Aorta (tissue), 5 donors: ENCODE measurements at regions not wholly inside any gene's neighbourhood (a gene's known extent, or its start where the extent isn't known, plus 50 kb on each side); places are given as distances from the start of the nearest gene placed in this dataset.
"Not testable (repeated sequence)": the region's sequence is repeated elsewhere in the genome, so short reads cannot be mapped to it uniquely, and the experiment has no call there.

Experiments
- ATAC-seq: fragments of 200-7000 bp; cut with Tn5 transposase; one replicate; pipeline ENCODE4 v1.9.1; 2022; ENCODE audit warnings: moderate library complexity; ENCODE audit not compliant: low FRiP score
- DNase-seq, 2 donors: peaks; one replicate each; pipeline ENCODE4 v3.0.0-alpha.2; 2020
- H3K27ac ChIP-seq, 2 donors: one replicate each; pipeline ENCODE4 v1.5.1; 2013; ENCODE audit warnings: low read length in 2 of 2, mild to moderate bottlenecking in 2 of 2, moderate library complexity in 2 of 2, control low read depth in 1 of 2, inconsistent platforms in 1 of 2, low read depth in 1 of 2
- H3K27me3 ChIP-seq, 2 donors: one replicate each; pipeline ENCODE4 v1.6.1; 2013; ENCODE audit warnings: control low read depth in 1 of 2, low read length in 1 of 2, mild to moderate bottlenecking in 1 of 2, moderate library complexity in 1 of 2; ENCODE audit not compliant: insufficient read depth in 2 of 2, control insufficient read depth in 1 of 2
- H3K36me3 ChIP-seq, 2 donors: one replicate each; pipeline ENCODE4 v1.6.1; 2013; ENCODE audit warnings: control low read depth in 1 of 2, low read length in 1 of 2, mild to moderate bottlenecking in 1 of 2; ENCODE audit not compliant: insufficient read depth in 2 of 2, control insufficient read depth in 1 of 2
- H3K4me1 ChIP-seq, 2 donors: one replicate each; pipeline ENCODE4 v1.6.1; 2013; ENCODE audit warnings: low read length in 2 of 2, control low read depth in 1 of 2, mild to moderate bottlenecking in 1 of 2, moderate library complexity in 1 of 2; ENCODE audit not compliant: insufficient read depth in 2 of 2, control insufficient read depth in 1 of 2
- H3K4me3 ChIP-seq, 2 donors: one replicate each; pipeline ENCODE4 v1.5.1; 2013; ENCODE audit warnings: low read length in 2 of 2, control low read depth in 1 of 2, mild to moderate bottlenecking in 1 of 2
- H3K9me3 ChIP-seq: one replicate; pipeline ENCODE4 v1.6.1; 2013; ENCODE audit warnings: mild to moderate bottlenecking, low read length; ENCODE audit not compliant: control insufficient read depth
- WGBS, 2 donors: extraction: QIAGEN DNeasy Blood & Tissue Kit; methylation state at CpG; one replicate each; pipeline ENCODE4 v1.1.7; 2013; 5-methylcytosine and 5-hydroxymethylcytosine counted together
- intact Hi-C, 2 donors: fragments of 100-400 bp; cut with DNase I; formaldehyde crosslinking; loops; one replicate each; pipeline versions ENCODE4 v1.14.2 to v1.15.0; 2022
- donor health status: healthy with polysubstance abuse.
- donor health status: Bipolar disorder and iron deficiency.
- donor health status: DM: no; HTN: no; CAD: no.
- donor health status: DM: no; HTN: no; CAD: no.
- donor health status: DM: yes; HTN: yes; CAD: no.

DNA sequence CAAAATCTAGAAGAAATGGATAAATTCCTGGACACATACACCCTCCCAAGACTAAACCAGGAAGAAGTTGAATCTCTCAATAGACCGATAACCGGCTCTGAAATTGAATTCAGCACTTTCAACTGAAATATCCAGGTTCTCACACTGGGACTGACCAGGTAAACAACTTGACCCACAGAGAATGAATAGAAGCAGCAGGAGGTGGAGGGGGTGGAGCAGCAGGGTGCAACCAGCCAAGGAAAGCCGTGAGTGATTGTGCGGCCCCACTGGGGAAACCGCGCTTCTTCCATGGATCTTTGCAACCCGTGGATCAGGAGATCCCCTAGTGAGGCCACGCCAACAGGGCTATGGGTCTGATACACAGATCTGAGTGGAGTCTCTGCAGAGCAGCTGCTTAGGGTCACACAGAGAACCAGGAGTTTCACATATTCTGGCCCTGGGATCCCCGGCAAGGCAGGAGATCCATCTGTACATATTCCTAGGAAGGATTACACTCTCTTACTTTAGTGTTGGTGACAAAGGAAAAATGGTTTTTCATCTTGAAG, 181.5 kb downstream of the SLCO4C1 start:
- Histone ChIP-seq H3K4me3 (no peak overlapping the region), H3K27me3 (no peaks in the 10 kb centered on the region), H3K9me3 (no peaks in the 10 kb centered on the region), H3K36me3 (no peaks in the 10 kb centered on the region), H3K4me1 (no peaks in the 10 kb centered on the region), H3K27ac (no peak overlapping the region)
- 68 to 69% methylated on average over 9 of the region's 9 CpGs for WGBS, 2 donors
- intact Hi-C loops = no loop called here
- ATAC-seq (no peak), DNase-seq (no peak)

DNA sequence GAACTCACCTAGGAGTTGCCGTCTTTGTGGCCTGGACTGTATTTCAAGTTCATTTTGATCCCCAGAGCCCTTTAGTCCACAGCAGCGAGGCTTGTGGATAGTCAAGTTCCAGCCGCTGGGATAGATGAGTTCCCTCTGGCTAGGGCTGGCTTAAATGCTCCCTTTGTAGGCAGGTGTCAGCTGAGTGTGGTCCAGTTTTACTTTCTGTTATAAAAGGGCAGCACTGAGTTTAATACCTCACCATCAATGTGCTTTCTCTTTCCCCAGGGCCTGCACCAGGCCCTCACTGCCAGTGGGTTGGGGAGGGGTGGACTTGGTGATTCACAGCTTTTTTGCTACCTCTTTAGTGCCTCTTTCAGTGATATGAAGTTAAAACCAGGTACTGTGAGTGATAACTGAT, 188.2 kb downstream of the SLCO4C1 start:
- ATAC-seq = no peak
- intact Hi-C loops = no loop called here
- no peak overlapping the region for H3K4me3 ChIP-seq

DNA sequence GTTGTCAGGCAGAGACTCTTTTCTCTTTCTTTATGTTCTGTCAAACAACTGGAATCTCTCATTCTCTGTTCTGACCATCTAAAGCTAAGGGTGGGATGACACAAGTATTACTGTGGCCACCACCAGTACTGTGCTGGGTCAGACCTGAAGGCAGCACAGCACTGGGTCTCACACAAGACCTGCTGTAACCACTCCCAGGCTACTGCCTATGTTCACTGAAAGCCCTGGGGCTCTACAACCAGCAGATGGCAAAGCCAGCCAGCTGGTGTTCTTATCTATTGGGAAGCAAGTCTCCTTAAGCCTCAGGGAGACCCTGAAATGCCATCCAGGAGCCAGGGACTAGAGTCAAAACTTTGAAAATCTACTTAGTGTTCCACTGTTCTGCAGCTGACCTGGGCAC, 189.5 kb downstream of the SLCO4C1 start:
- H3K36me3 ChIP-seq = no peaks in the 10 kb centered on the region
- ATAC-seq (no peak), DNase-seq (no peak)
- intact Hi-C loops = no loop called here
- no peak overlapping the region for H3K27ac ChIP-seq
- no peaks in the 10 kb centered on the region for H3K9me3 ChIP-seq
- no peaks in the 10 kb centered on the region for H3K4me1 ChIP-seq
- H3K27me3 ChIP-seq = no peaks in the 10 kb centered on the region
- no peak overlapping the region for H3K4me3 ChIP-seq

More for the DNA sequence above, 188.2 kb downstream of the SLCO4C1 start:
- WGBS, 2 donors = 86 to 91% methylated on average over 3 of the region's 3 CpGs
- Histone ChIP-seq H3K36me3 (no peaks in the 10 kb centered on the region), H3K9me3 (no peaks in the 10 kb centered on the region), H3K27me3 (no peaks in the 10 kb centered on the region), H3K27ac (no peak overlapping the region), H3K4me1 (no peaks in the 10 kb centered on the region)
- no peak for DNase-seq

DNA sequence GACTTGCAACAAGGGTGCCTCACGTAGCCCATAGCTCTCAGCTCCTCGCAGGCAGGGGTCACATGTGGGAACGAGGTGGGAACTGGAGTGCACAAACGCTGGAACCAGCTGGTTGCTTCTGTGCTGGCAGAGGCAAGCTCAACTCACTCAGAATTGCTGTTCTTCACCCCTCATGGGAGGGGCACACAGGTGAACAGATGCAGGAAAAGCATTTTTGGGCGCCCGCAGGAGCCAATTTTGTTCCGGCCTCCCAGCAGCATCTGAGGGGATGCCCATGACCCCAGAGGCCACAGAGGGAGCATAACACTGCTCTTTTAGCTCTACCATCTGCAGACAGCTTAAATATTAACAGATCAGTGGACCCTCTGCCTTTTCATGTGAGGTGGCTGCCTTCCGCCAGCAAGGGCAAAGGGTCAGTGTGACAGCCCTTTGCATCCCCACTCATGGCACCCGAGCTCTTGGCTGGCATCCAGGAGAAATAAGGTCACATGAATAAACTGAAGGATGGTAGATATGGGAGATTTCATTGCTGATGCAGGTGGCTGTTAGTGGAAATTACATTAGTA, 196.2 kb downstream of the SLCO4C1 start:
- intact Hi-C loops = no loop called here
- no peaks in the 10 kb centered on the region for H3K4me1 ChIP-seq
- no peaks in the 10 kb centered on the region for H3K36me3 ChIP-seq
- no peaks in the 10 kb centered on the region for H3K27me3 ChIP-seq
- H3K4me3 ChIP-seq = no peak overlapping the region
- DNase-seq (no peak), ATAC-seq (no peak)
- no peak overlapping the region for H3K27ac ChIP-seq
- H3K9me3 ChIP-seq = no peaks in the 10 kb centered on the region
- WGBS, 2 donors = 66 to 80% methylated on average over 9 of the region's 9 CpGs

DNA sequence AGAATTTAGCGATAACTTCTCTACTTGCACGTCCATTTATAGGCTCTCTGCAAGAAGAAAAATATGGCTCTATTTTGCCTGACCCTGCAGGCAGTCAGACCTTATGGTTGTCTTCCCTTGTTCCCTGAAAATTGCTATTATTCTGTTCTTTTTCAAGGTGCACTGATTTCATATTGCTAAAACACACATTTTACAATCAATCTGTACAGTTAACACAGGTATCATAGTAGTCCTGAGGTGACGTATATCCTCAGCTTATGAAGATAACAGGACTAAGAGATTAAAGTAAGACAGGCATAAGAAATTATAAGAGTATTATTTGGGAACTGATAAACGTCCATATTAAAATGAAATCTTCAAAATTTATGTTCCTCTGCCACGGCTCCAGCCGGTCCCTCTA, 197.0 kb downstream of the SLCO4C1 start:
- DNase-seq = not testable (repeated sequence)
- WGBS, 2 donors = 65 to 78% methylated on average over 6 of the region's 6 CpGs

DNA sequence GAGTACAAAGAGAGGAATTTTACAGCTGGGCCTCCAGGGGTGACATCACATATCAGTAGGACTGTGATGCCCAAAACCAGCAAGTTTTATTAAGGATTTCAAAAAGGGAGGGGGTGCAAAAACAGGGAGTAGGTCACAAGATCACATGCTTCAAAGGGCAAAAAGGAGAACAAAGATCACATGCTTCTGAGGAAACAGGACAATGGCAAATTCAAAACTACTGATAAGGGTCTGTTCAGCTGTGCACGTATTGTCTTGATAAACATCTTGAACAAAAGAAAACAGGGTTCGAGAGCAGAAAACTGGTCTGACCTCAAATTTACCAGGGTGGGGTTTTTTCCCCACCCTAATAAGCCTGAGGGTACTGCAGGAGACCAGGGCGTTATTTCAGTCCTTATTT, 197.5 kb downstream of the SLCO4C1 start:
- H3K27ac ChIP-seq, H3K4me3 ChIP-seq, H3K36me3 ChIP-seq, H3K27me3 ChIP-seq, ATAC-seq, DNase-seq, intact Hi-C loops, H3K4me1 ChIP-seq, H3K9me3 ChIP-seq: not testable (repeated sequence)
- WGBS, 2 donors = 65 to 73% methylated on average over 3 of the region's 3 CpGs

More for the DNA sequence above, 197.0 kb downstream of the SLCO4C1 start:
- H3K27ac ChIP-seq, H3K9me3 ChIP-seq, H3K4me1 ChIP-seq, H3K27me3 ChIP-seq, ATAC-seq, H3K4me3 ChIP-seq, intact Hi-C loops, H3K36me3 ChIP-seq: not testable (repeated sequence)

DNA sequence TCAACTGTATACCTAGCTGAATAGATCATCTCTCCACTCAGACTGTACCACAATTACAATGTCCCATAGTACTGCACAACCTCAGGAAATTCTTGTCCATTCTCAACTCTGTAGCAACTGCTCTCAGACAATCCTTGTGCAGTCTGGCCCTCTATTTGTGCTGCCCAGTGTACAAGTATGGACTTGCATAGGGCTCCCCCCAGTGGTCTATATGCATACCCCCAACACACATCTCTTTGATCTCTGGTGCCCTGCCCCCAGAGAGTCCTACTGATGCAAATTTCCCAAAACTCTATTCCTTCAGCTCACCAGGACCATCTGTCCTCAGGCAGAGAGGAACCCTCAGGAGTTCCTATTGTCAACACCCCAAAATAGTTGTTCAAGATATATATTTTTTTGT, 205.3 kb downstream of the SLCO4C1 start:
- no peak for ATAC-seq
- Histone ChIP-seq H3K4me3 (no peak overlapping the region), H3K27ac (no peak overlapping the region), H3K36me3 (no peaks in the 10 kb centered on the region), H3K4me1 (no peaks in the 10 kb centered on the region), H3K9me3 (no peaks in the 10 kb centered on the region), H3K27me3 (no peaks in the 10 kb centered on the region)
- DNase-seq = no peak
- intact Hi-C loops = no loop called here

DNA sequence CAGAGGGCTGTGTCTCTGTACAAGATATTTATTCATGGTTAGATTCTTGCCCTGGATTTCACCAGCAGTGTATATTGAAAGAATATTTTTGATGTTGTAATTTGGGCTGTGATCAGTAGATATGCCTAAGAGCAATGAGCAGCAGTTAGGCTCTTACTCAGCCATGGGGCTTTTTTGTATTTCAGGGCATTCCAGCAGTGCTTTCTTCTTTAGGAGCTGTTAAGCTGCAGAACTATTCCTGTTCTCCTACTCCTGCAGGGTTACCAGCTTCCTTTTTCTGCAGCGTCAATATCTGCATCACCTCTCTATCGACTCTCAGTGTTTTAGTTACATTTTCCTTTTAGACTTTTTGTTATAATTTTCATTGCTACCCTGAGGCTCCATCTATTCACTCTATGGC, 206.2 kb downstream of the SLCO4C1 start:
- no peak overlapping the region for H3K27ac ChIP-seq
- H3K9me3 ChIP-seq = no peaks in the 10 kb centered on the region
- WGBS, 2 donors = 67 to 72% methylated on average over 2 of the region's 2 CpGs
- no peaks in the 10 kb centered on the region for H3K4me1 ChIP-seq
- no peak overlapping the region for H3K4me3 ChIP-seq
- H3K36me3 ChIP-seq = no peaks in the 10 kb centered on the region
- intact Hi-C loops = no loop called here
- H3K27me3 ChIP-seq = no peaks in the 10 kb centered on the region
- ATAC-seq (no peak), DNase-seq (no peak)

DNA sequence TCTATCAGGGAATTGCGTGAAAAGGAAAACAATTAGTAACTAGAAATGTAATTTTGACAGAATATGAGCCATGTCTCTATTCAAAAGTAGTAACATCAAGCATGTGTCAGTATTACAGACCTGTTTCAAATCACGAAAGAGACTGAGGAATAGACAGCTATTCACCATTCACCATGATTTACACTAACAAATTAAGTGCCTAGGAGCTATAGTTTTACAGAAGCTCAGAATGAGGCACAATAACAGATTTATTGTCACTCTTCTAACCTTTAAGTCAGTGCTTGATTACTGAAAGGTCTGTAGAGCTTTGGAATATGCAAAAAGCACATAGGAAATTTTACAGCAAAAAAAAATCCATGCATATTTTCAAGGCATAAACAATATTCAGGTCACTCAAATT, 208.2 kb downstream of the SLCO4C1 start:
- Histone ChIP-seq H3K36me3 (no peaks in the 10 kb centered on the region), H3K27me3 (no peaks in the 10 kb centered on the region), H3K4me1 (no peaks in the 10 kb centered on the region), H3K9me3 (no peaks in the 10 kb centered on the region), H3K4me3 (no peak overlapping the region), H3K27ac (no peak overlapping the region)
- DNase-seq (no peak), ATAC-seq (no peak)
- WGBS, 2 donors = 53 to 57% methylated on average over 2 of the region's 2 CpGs
- intact Hi-C loops = no loop called here
